ENCODE measurements at regions not wholly inside any gene's neighbourhood (a gene's known extent, or its start where the extent isn't known, plus 50 kb on each side); places are given as distances from the start of the nearest gene placed in this dataset.

- no peak for ATAC-seq
Measured at GRCh38 chr13:27854606-27855005, 62.3 kb downstream of the GSX1 start.

GRCh38 chr13:27855381-27855780 is 63.1 kb downstream of the GSX1 start:
- no peak for TF ChIP-seq CTCF (IDR thresholded peaks at IDR 0.05)
- no peak overlapping the region for H3K4me3 ChIP-seq
- H3K36me3 ChIP-seq (ENCODE audit: insufficient read depth in 1 of 2, low read depth in 1 of 2), result no peaks in the 10 kb centered on the region
- no peaks in the 10 kb centered on the region for H3K9me3 ChIP-seq
- ATAC-seq (no peak), DNase-seq (no peak)
- H3K27ac ChIP-seq, result no peak overlapping the region
- intact Hi-C loops (cut with DNase I), result no loop called here
- H3K27me3 ChIP-seq (ENCODE audit: insufficient read depth in 3 of 3, low read length in 2 of 3), result peaks cover 0 to 20% (median 4%) of the 10 kb centered on the region in 3 donors
- H3K4me1 ChIP-seq, result no peaks in the 10 kb centered on the region
- WGBS, 3 donors, result 84 to 85% (median 85%) methylated on average over 5 of the region's 5 CpGs

More at GRCh38 chr13:27854606-27855005, 62.3 kb downstream of the GSX1 start:
- no peaks in the 10 kb centered on the region for H3K9me3 ChIP-seq
- peaks cover 0 to 20% (median 4%) of the 10 kb centered on the region in 3 donors for H3K27me3 ChIP-seq (ENCODE audit: insufficient read depth in 3 of 3, low read length in 2 of 3)
- no peak for DNase-seq
- TF ChIP-seq CTCF (IDR thresholded peaks at IDR 0.05), result no peak
- no peak overlapping the region for H3K4me3 ChIP-seq
- intact Hi-C loops (cut with DNase I), result no loop called here
- H3K36me3 ChIP-seq (ENCODE audit: insufficient read depth in 1 of 2, low read depth in 1 of 2), result no peaks in the 10 kb centered on the region
- WGBS, 3 donors, result 44 to 71% (median 66%) methylated on average over 1 of the region's 1 CpG
- no peak overlapping the region for H3K27ac ChIP-seq
- H3K4me1 ChIP-seq, result no peaks in the 10 kb centered on the region

GRCh38 chr13:27857282-27857681 is 62.5 kb upstream of the PDX1 start:
- WGBS, 3 donors, result 40 to 51% (median 48%) methylated on average over 10 of the region's 10 CpGs
- peaks cover 0 to 10% (median 4%) of the 10 kb centered on the region in 3 donors for H3K27me3 ChIP-seq (ENCODE audit: insufficient read depth in 3 of 3, low read length in 2 of 3)

GRCh38 chr13:27858046-27858445 is 61.8 kb upstream of the PDX1 start:
- H3K36me3 ChIP-seq (ENCODE audit: insufficient read depth in 1 of 2, low read depth in 1 of 2), result no peaks in the 10 kb centered on the region
- H3K9me3 ChIP-seq, result no peaks in the 10 kb centered on the region
- TF ChIP-seq CTCF (IDR thresholded peaks at IDR 0.05), result no peak
- 79 to 83% (median 83%) methylated on average over 5 of the region's 5 CpGs for WGBS, 3 donors
- no peak for DNase-seq
- peaks cover 0 to 9% (median 4%) of the 10 kb centered on the region in 3 donors for H3K27me3 ChIP-seq (ENCODE audit: insufficient read depth in 3 of 3, low read length in 2 of 3)
- intact Hi-C loops (cut with DNase I), result no loop called here
- no peak for ATAC-seq
- no peaks in the 10 kb centered on the region for H3K4me1 ChIP-seq
- no peak overlapping the region for H3K27ac ChIP-seq
- H3K4me3 ChIP-seq, result no peak overlapping the region

More at GRCh38 chr13:27857282-27857681, 62.5 kb upstream of the PDX1 start:
- H3K27ac ChIP-seq, result no peak overlapping the region
- no peaks in the 10 kb centered on the region for H3K9me3 ChIP-seq
- intact Hi-C loops (cut with DNase I), result no loop called here
- H3K4me3 ChIP-seq, result no peak overlapping the region
- H3K4me1 ChIP-seq, result no peaks in the 10 kb centered on the region
- no peak for TF ChIP-seq CTCF (IDR thresholded peaks at IDR 0.05)
- no peaks in the 10 kb centered on the region for H3K36me3 ChIP-seq (ENCODE audit: insufficient read depth in 1 of 2, low read depth in 1 of 2)
- ATAC-seq, result no peak
- no peak for DNase-seq

GRCh38 chr13:27860743-27861142 is 59.1 kb upstream of the PDX1 start:
- DNase-seq (no peak), ATAC-seq (no peak)
- no peak for TF ChIP-seq CTCF (IDR thresholded peaks at IDR 0.05)
- H3K27me3 ChIP-seq (ENCODE audit: insufficient read depth in 3 of 3, low read length in 2 of 3), result peaks cover 1 to 9% (median 4%) of the 10 kb centered on the region in 3 donors
- intact Hi-C loops (cut with DNase I), result no loop called here
- H3K9me3 ChIP-seq, result no peaks in the 10 kb centered on the region
- H3K4me1 ChIP-seq, result no peaks in the 10 kb centered on the region
- H3K36me3 ChIP-seq (ENCODE audit: insufficient read depth in 1 of 2, low read depth in 1 of 2), result no peaks in the 10 kb centered on the region
- H3K27ac ChIP-seq, result no peak overlapping the region
- 20 to 26% (median 20%) methylated on average over 5 of the region's 5 CpGs for WGBS, 3 donors
- H3K4me3 ChIP-seq, result no peak overlapping the region

Measured in psoas muscle (tissue), 7 donors.